ENCODE measurements at regions not wholly inside any gene's neighbourhood (a gene's known extent, or its start where the extent isn't known, plus 50 kb on each side); places are given as distances from the start of the nearest gene placed in this dataset.

- TF ChIP-seq EZH2 (IDR thresholded peaks at IDR 0.05; ENCODE audit: low read length, unreplicated experiment) (no peak), CTCF (conservative IDR thresholded peaks at IDR 0.05; ENCODE audit: low read depth, low read length) (no peak)
Observed at GRCh38 chr9:135012166-135012565, 75.3 kb upstream of the OLFM1 start.

Measured in PC-3 (cell line).